ENCODE measurements at regions not wholly inside any gene's neighbourhood (a gene's known extent, or its start where the extent isn't known, plus 50 kb on each side); places are given as distances from the start of the nearest gene placed in this dataset.

DNA sequence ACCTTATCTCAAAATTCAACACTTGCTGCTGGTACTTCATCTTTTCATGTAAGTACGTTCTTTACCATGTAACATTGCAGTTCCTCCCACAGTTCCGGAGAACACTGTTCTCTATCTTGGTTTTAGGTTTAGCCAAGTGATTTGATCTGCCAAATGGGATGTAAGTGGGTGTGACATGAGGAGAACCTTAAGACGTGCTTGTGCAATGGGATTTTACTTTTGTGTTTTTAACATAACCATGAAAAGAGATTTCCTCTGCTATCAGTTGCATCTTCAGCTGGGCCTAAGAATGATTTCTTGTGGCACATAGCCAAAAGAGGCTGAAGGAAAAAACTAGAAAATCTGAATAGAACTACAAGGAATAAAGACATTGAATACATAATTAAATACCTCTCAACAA lies 894.5 kb upstream of the ALCAM start:
- no peaks in the 10 kb centered on the region for H3K4me1 ChIP-seq (ENCODE audit: low read depth)
- intact Hi-C loops (cut with DNase I, micrococcal nuclease) = no loop called here
- H3K4me3 ChIP-seq = no peak overlapping the region
- peaks cover 24% of the 10 kb centered on the region for H3K9me3 ChIP-seq
- H3K36me3 ChIP-seq (ENCODE audit: low read depth) = no peaks in the 10 kb centered on the region
- TF ChIP-seq CTCF (IDR thresholded peaks at IDR 0.05) = no peak
- ATAC-seq (no peak), DNase-seq (no peak)

GRCh38 chr3:104474011-104474410 lies 892.7 kb upstream of the ALCAM start:
- Histone ChIP-seq H3K36me3 (ENCODE audit: low read depth) (no peaks in the 10 kb centered on the region), H3K9me3 (peaks cover 25% of the 10 kb centered on the region), H3K4me1 (ENCODE audit: low read depth) (no peaks in the 10 kb centered on the region), H3K4me3 (no peak overlapping the region)
- ATAC-seq (no peak), DNase-seq (no peak)
- intact Hi-C loops (cut with DNase I, micrococcal nuclease) = no loop called here
- TF ChIP-seq CTCF (IDR thresholded peaks at IDR 0.05) = no peak

- DNase-seq = no peak
- Histone ChIP-seq H3K9me3 (no peaks in the 10 kb centered on the region), H3K36me3 (ENCODE audit: low read depth) (no peaks in the 10 kb centered on the region), H3K4me1 (ENCODE audit: low read depth) (no peaks in the 10 kb centered on the region), H3K4me3 (no peak overlapping the region)
- no peak for ATAC-seq
- intact Hi-C loops (cut with DNase I, micrococcal nuclease) = no loop called here
- no peak for TF ChIP-seq CTCF (IDR thresholded peaks at IDR 0.05)
Observed at GRCh38 chr3:104503022-104503421, 863.7 kb upstream of the ALCAM start.

- no peak for TF ChIP-seq CTCF (IDR thresholded peaks at IDR 0.05)
- H3K4me1 ChIP-seq (ENCODE audit: low read depth) = no peaks in the 10 kb centered on the region
- H3K4me3 ChIP-seq = no peak overlapping the region
- ATAC-seq (no peak), DNase-seq (no peak)
- intact Hi-C loops (cut with DNase I, micrococcal nuclease) = no loop called here
- no peaks in the 10 kb centered on the region for H3K36me3 ChIP-seq (ENCODE audit: low read depth)
- no peaks in the 10 kb centered on the region for H3K9me3 ChIP-seq
Observed at GRCh38 chr3:104510131-104510849, 856.4 kb upstream of the ALCAM start.

DNA sequence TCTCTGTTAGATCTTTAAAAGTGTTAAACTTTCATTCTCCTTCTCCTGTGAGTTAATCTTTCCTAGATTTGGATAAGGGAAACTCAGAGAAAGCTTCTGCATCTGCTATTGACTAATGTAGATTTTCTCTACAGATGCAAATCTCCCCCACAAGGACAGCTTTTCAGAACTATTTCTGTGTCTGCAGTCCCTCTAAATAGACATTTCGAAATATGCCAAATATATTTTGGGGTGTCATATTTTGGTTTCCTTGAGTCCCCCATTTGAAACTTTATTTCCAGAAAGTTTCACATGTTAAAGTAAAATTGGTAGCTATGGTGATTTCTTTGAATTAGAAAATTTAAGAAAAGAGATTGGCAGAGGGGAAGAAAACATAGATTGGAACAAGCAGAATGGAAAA lies 852.3 kb upstream of the ALCAM start:
- intact Hi-C loops (cut with DNase I, micrococcal nuclease) = no loop called here
- ATAC-seq = no peak
- no peak for TF ChIP-seq CTCF (IDR thresholded peaks at IDR 0.05)
- Histone ChIP-seq H3K36me3 (ENCODE audit: low read depth) (no peaks in the 10 kb centered on the region), H3K9me3 (no peaks in the 10 kb centered on the region), H3K4me1 (ENCODE audit: low read depth) (no peaks in the 10 kb centered on the region), H3K4me3 (no peak overlapping the region)
- DNase-seq = no peak

DNA sequence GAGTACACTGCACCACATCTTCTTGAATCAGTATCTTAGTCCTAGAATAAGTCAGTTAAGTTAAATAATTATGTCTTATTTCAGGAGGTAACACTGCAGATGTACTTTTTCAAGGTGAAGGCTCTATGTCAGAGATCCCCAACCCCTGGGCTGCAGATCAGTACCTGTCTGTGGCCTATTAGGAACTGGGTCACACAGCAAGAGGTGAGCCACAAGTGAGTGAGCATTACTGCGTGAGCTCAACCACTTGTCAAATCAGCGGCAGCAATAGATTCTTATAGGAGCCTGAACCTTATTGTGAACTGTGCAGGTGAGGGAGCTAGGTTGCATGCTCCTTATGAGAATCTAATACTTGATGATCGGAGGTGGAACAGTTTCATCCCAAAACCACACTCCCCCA lies 851.9 kb upstream of the ALCAM start:
- H3K9me3 ChIP-seq = no peaks in the 10 kb centered on the region
- no peak for TF ChIP-seq CTCF (IDR thresholded peaks at IDR 0.05)
- DNase-seq (no peak), ATAC-seq (no peak)
- no peaks in the 10 kb centered on the region for H3K36me3 ChIP-seq (ENCODE audit: low read depth)
- H3K4me3 ChIP-seq = no peak overlapping the region
- intact Hi-C loops (cut with DNase I, micrococcal nuclease) = no loop called here
- no peaks in the 10 kb centered on the region for H3K4me1 ChIP-seq (ENCODE audit: low read depth)
